ENCODE measurements at regions not wholly inside any gene's neighbourhood (a gene's known extent, or its start where the extent isn't known, plus 50 kb on each side); places are given as distances from the start of the nearest gene placed in this dataset.

GRCh38 chr2:104340879-104341828 is 512.8 kb upstream of the POU3F3 start:
- no peak for DNase-seq
- Histone ChIP-seq H3K4me3 (no peak overlapping the region), H3K4me1 (no peaks in the 10 kb centered on the region), H3K36me3 (no peaks in the 10 kb centered on the region), H3K27me3 (peaks cover 0 to 25% (median 16%) of the 10 kb centered on the region in 7 donors), H3K27ac (no peak overlapping the region), H3K9me3 (no peaks in the 10 kb centered on the region)
- WGBS, 2 donors = 51 to 53% methylated on average over 2 of the region's 2 CpGs
- ATAC-seq = no peak
- intact Hi-C loops (cut with DNase I) = no loop called here
- no peak for TF ChIP-seq CTCF (IDR thresholded peaks at IDR 0.05)

GRCh38 chr2:104344306-104344705 is 509.6 kb upstream of the POU3F3 start:
- Histone ChIP-seq H3K27me3 (peaks cover 0 to 25% (median 16%) of the 10 kb centered on the region in 7 donors), H3K36me3 (no peaks in the 10 kb centered on the region), H3K27ac (no peak overlapping the region), H3K4me3 (no peak overlapping the region), H3K4me1 (no peaks in the 10 kb centered on the region), H3K9me3 (peaks cover 0 to 3% (median 0%) of the 10 kb centered on the region in 11 donors)
- DNase-seq = no peak
- no peak for TF ChIP-seq CTCF (IDR thresholded peaks at IDR 0.05)
- intact Hi-C loops (cut with DNase I) = no loop called here
- 58 to 66% methylated on average over 5 of the region's 5 CpGs for WGBS, 2 donors
- no peak for ATAC-seq

GRCh38 chr2:104344985-104345384 is 508.9 kb upstream of the POU3F3 start:
- ATAC-seq (no peak), DNase-seq (no peak)
- Histone ChIP-seq H3K9me3 (peaks cover 0 to 3% (median 0%) of the 10 kb centered on the region in 11 donors), H3K4me3 (no peak overlapping the region), H3K27me3 (peaks cover 0 to 25% (median 16%) of the 10 kb centered on the region in 7 donors), H3K36me3 (no peaks in the 10 kb centered on the region), H3K27ac (no peak overlapping the region), H3K4me1 (no peaks in the 10 kb centered on the region)
- intact Hi-C loops (cut with DNase I) = no loop called here
- no peak for TF ChIP-seq CTCF (IDR thresholded peaks at IDR 0.05)
- WGBS, 2 donors = 68 to 73% methylated on average over 2 of the region's 2 CpGs

- intact Hi-C loops (cut with DNase I) = no loop called here
- 60 to 64% methylated on average over 5 of the region's 5 CpGs for WGBS, 2 donors
- peaks cover 0 to 33% (median 8%) of the 10 kb centered on the region in 7 donors for H3K27me3 ChIP-seq
- no peaks in the 10 kb centered on the region for H3K36me3 ChIP-seq
- no peak overlapping the region for H3K27ac ChIP-seq
- TF ChIP-seq CTCF (IDR thresholded peaks at IDR 0.05) = no peak
- ATAC-seq = no peak
- H3K9me3 ChIP-seq = no peaks in the 10 kb centered on the region
- no peaks in the 10 kb centered on the region for H3K4me1 ChIP-seq
- no peak for DNase-seq
- no peak overlapping the region for H3K4me3 ChIP-seq
Observed at GRCh38 chr2:104358122-104358521, 495.8 kb upstream of the POU3F3 start.

All from heart right ventricle (tissue), 16 donors.